ENCODE measurements at regions not wholly inside any gene's neighbourhood (a gene's known extent, or its start where the extent isn't known, plus 50 kb on each side); places are given as distances from the start of the nearest gene placed in this dataset.

DNA sequence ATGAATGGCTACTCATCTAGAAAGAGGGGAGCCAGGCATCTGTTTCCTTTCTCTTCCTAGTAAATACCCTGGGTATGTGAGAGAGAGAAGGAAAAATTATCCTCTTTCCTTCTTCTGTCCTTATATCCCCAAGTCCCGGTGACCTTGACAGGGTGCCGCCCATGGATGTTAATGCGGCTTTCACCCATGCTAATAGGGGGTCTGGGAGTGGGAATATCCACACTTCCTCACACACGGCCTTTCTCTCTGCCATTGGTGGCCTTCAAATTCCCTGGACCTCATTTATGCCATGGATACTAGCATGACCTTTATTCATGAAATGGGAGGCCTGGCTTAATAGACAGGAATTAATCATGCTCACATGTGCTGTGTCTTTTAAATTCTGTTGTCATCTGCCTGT is 159.0 kb upstream of the NOX3 start:
- no peak overlapping the region for H3K4me3 ChIP-seq (ENCODE audit: low read depth, low read length)
- POLR2A ChIA-PET, result no interaction called here
- TF ChIP-seq, protein P1, sequence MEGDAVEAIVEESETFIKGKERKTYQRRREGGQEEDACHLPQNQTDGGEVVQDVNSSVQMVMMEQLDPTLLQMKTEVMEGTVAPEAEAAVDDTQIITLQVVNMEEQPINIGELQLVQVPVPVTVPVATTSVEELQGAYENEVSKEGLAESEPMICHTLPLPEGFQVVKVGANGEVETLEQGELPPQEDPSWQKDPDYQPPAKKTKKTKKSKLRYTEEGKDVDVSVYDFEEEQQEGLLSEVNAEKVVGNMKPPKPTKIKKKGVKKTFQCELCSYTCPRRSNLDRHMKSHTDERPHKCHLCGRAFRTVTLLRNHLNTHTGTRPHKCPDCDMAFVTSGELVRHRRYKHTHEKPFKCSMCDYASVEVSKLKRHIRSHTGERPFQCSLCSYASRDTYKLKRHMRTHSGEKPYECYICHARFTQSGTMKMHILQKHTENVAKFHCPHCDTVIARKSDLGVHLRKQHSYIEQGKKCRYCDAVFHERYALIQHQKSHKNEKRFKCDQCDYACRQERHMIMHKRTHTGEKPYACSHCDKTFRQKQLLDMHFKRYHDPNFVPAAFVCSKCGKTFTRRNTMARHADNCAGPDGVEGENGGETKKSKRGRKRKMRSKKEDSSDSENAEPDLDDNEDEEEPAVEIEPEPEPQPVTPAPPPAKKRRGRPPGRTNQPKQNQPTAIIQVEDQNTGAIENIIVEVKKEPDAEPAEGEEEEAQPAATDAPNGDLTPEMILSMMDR (IDR thresholded peaks at IDR 0.05; ENCODE audit: insufficient read depth, low read depth, low read length), result no peak
- CTCF ChIA-PET, result interaction anchor here (1.2 kb wide), 1 partner anchor 9 kb away, joined by 3 read pairs; no protein-coding TSS in a partner anchor
- DNase-seq (ENCODE audit: low read depth), result no peak
- no peaks in the 10 kb centered on the region for H3K27me3 ChIP-seq (ENCODE audit: control insufficient read depth, insufficient read depth, low read length)
- no peaks in the 10 kb centered on the region for H3K36me3 ChIP-seq (ENCODE audit: control insufficient read depth, insufficient read depth, low read length)

- POLR2A ChIA-PET, result no interaction called here
- no peaks in the 10 kb centered on the region for H3K27me3 ChIP-seq (ENCODE audit: control insufficient read depth, insufficient read depth, low read length)
- CTCF ChIA-PET, result no interaction called here
Measured at GRCh38 chr6:155611742-155612141, 156.1 kb upstream of the NOX3 start.

DNA sequence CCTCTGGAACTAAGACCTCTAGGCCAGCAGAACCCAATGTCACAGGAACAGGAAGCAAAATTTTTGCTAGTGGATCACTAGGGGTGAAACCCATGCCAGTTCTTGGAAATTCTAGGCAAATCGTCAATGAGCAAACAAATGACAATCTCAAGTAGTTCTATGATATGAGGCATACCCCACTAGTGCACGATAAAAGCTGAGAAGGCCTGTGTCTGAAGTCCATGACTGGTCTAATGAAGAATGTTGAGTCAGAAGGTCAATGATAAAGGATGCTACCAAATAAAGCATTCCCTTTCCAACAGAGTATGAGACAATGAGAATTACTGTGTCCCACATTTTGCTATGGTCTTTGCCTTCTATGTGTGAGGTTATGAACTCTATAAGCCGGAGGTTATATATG is 149.4 kb upstream of the NOX3 start:
- POLR2A ChIA-PET, result no interaction called here
- H3K27me3 ChIP-seq (ENCODE audit: control insufficient read depth, insufficient read depth, low read length), result no peaks in the 10 kb centered on the region
- H3K36me3 ChIP-seq (ENCODE audit: control insufficient read depth, insufficient read depth, low read length), result no peaks in the 10 kb centered on the region
- no peak overlapping the region for H3K4me3 ChIP-seq (ENCODE audit: low read depth, low read length)
- CTCF ChIA-PET, result no interaction called here
- TF ChIP-seq, protein P1 (IDR thresholded peaks at IDR 0.05; ENCODE audit: insufficient read depth, low read depth, low read length), result no peak
- no peak for DNase-seq (ENCODE audit: low read depth)

More at GRCh38 chr6:155611742-155612141, 156.1 kb upstream of the NOX3 start:
- H3K36me3 ChIP-seq (ENCODE audit: control insufficient read depth, insufficient read depth, low read length), result no peaks in the 10 kb centered on the region
- TF ChIP-seq, protein P1 (IDR thresholded peaks at IDR 0.05; ENCODE audit: insufficient read depth, low read depth, low read length), result no peak
- DNase-seq (ENCODE audit: low read depth), result no peak
- H3K4me3 ChIP-seq (ENCODE audit: low read depth, low read length), result no peak overlapping the region

- no peak for DNase-seq (ENCODE audit: low read depth)
- H3K27me3 ChIP-seq (ENCODE audit: control insufficient read depth, insufficient read depth, low read length), result no peaks in the 10 kb centered on the region
- H3K36me3 ChIP-seq (ENCODE audit: control insufficient read depth, insufficient read depth, low read length), result no peaks in the 10 kb centered on the region
- CTCF ChIA-PET, result no interaction called here
- TF ChIP-seq, protein P1 (IDR thresholded peaks at IDR 0.05; ENCODE audit: insufficient read depth, low read depth, low read length), result no peak
- no peak overlapping the region for H3K4me3 ChIP-seq (ENCODE audit: low read depth, low read length)
- POLR2A ChIA-PET, result no interaction called here
Measured at GRCh38 chr6:155599561-155599960, 143.9 kb upstream of the NOX3 start.

DNA sequence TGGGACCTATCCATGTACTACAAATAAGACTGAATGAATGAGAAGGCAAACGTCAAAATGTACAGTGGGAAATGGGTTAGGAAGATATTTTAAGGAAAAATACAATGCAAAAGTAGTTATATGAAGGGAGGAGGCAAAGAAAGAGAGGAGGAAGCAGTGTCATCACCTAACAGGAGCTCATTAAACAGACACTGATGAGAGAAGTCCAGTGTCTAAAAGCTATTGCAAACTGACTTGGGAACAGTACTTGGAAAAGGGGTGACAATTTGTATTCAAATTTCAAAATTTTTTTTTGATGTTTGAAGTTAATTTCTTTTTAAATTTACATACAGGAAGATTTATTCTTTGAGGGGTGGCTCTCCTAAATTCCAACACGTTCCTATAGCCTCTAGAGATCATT is 143.5 kb upstream of the NOX3 start:
- no peaks in the 10 kb centered on the region for H3K27me3 ChIP-seq (ENCODE audit: control insufficient read depth, insufficient read depth, low read length)
- TF ChIP-seq, protein P1 (IDR thresholded peaks at IDR 0.05; ENCODE audit: insufficient read depth, low read depth, low read length), result no peak
- no peak overlapping the region for H3K4me3 ChIP-seq (ENCODE audit: low read depth, low read length)
- POLR2A ChIA-PET, result no interaction called here
- H3K36me3 ChIP-seq (ENCODE audit: control insufficient read depth, insufficient read depth, low read length), result no peaks in the 10 kb centered on the region
- CTCF ChIA-PET, result no interaction called here
- no peak for DNase-seq (ENCODE audit: low read depth)
